Ascending aorta (tissue), 2 donors: ENCODE measurements at regions not wholly inside any gene's neighbourhood (a gene's known extent, or its start where the extent isn't known, plus 50 kb on each side); places are given as distances from the start of the nearest gene placed in this dataset.

ENCODE experiments used
- DNase-seq, 2 donors: peaks; one replicate each; pipeline ENCODE4 v3.0.0-alpha.2; 2019; ENCODE audit warnings: low spot score in 2 of 2
- H3K27ac ChIP-seq, 2 donors: fragments of 200-600 bp; sonication (generic); one replicate each; pipeline ENCODE4 v1.5.1; 2016 to 2017; ENCODE audit warnings: mild to moderate bottlenecking in 1 of 2
- H3K27me3 ChIP-seq: fragments of 200-600 bp; sonication (generic); one replicate; pipeline ENCODE4 v1.5.1; 2017
- H3K36me3 ChIP-seq, 2 donors: fragments of 200-600 bp; sonication (generic); one replicate each; pipeline ENCODE4 v1.5.1; 2016
- H3K4me1 ChIP-seq, 2 donors: fragments of 200-600 bp; sonication (generic); one replicate each; pipeline ENCODE4 v1.5.1; 2016 to 2017; ENCODE audit warnings: mild to moderate bottlenecking in 1 of 2
- H3K4me3 ChIP-seq, 2 donors: fragments of 200-600 bp; sonication (generic); one replicate each; pipeline ENCODE4 v1.5.1; 2016 to 2017; ENCODE audit warnings: mild to moderate bottlenecking in 1 of 2
- H3K9me3 ChIP-seq, 2 donors: fragments of 200-600 bp; sonication (generic); one replicate each; pipeline ENCODE4 v1.5.1; 2016
- CTCF ChIP-seq, 3 experiments: fragments of 200-600 bp in 2 of 3; fragments of 450-650 bp in 1 of 3; sonication (generic) in 2 of 3; IDR thresholded peaks; one replicate each; pipeline ENCODE4 v1.5.1; 2016 to 2019; ENCODE audit warnings: antibody characterized with exemption in 3 of 3, mild to moderate bottlenecking in 1 of 3, moderate library complexity in 1 of 3
- intact Hi-C: fragments of 100-400 bp; cut with DNase I; formaldehyde crosslinking; loops from one replicate; pipeline ENCODE4 v1.15.1; 2023

GRCh38 chr15:38814891-38815290 lies 250.3 kb upstream of the RASGRP1 start:
- Histone ChIP-seq H3K4me3 (no peak overlapping the region), H3K36me3 (no peaks in the 10 kb centered on the region), H3K27ac (no peak overlapping the region), H3K27me3 (no peaks in the 10 kb centered on the region), H3K9me3 (no peaks in the 10 kb centered on the region), H3K4me1 (no peaks in the 10 kb centered on the region)
- no peak for DNase-seq
- no peak for TF ChIP-seq CTCF (IDR thresholded peaks at IDR 0.05)
- intact Hi-C loops = loop anchor here (5.0 kb wide), 2 partner anchors 177 to 942 kb away; no protein-coding TSS in a partner anchor

GRCh38 chr15:38817427-38818156 lies 253.0 kb upstream of the RASGRP1 start:
- Histone ChIP-seq H3K4me3 (no peak overlapping the region), H3K4me1 (no peaks in the 10 kb centered on the region), H3K9me3 (no peaks in the 10 kb centered on the region), H3K27me3 (no peaks in the 10 kb centered on the region), H3K27ac (no peak overlapping the region), H3K36me3 (no peaks in the 10 kb centered on the region)
- intact Hi-C loops = loop anchor here (5.0 kb wide), 2 partner anchors 175 to 940 kb away; no protein-coding TSS in a partner anchor
- TF ChIP-seq CTCF (IDR thresholded peaks at IDR 0.05) = peak; percentile 94 to 96 (median 94)
- DNase-seq = peak; percentile 36 to 86

GRCh38 chr15:38818157-38818790 lies 253.7 kb upstream of the RASGRP1 start:
- intact Hi-C loops = loop anchor here (5.0 kb wide), 2 partner anchors 174 to 939 kb away; no protein-coding TSS in a partner anchor
- TF ChIP-seq CTCF (IDR thresholded peaks at IDR 0.05) = no peak
- no peaks in the 10 kb centered on the region for H3K27me3 ChIP-seq
- H3K4me1 ChIP-seq = no peaks in the 10 kb centered on the region
- no peak for DNase-seq
- H3K27ac ChIP-seq = no peak overlapping the region
- H3K9me3 ChIP-seq = no peaks in the 10 kb centered on the region
- H3K4me3 ChIP-seq = no peak overlapping the region
- H3K36me3 ChIP-seq = no peaks in the 10 kb centered on the region

GRCh38 chr15:38819387-38819950 lies 254.9 kb upstream of the RASGRP1 start:
- no peaks in the 10 kb centered on the region for H3K36me3 ChIP-seq
- DNase-seq = no peak
- TF ChIP-seq CTCF (IDR thresholded peaks at IDR 0.05) = no peak
- no peaks in the 10 kb centered on the region for H3K4me1 ChIP-seq
- no peaks in the 10 kb centered on the region for H3K9me3 ChIP-seq
- no peak overlapping the region for H3K4me3 ChIP-seq
- intact Hi-C loops = loop anchor here (5.0 kb wide), 2 partner anchors 173 to 938 kb away; no protein-coding TSS in a partner anchor
- no peaks in the 10 kb centered on the region for H3K27me3 ChIP-seq
- H3K27ac ChIP-seq = no peak overlapping the region

- intact Hi-C loops = no loop called here
- DNase-seq = no peak
- no peaks in the 10 kb centered on the region for H3K36me3 ChIP-seq
- no peaks in the 10 kb centered on the region for H3K4me1 ChIP-seq
- no peak overlapping the region for H3K4me3 ChIP-seq
- H3K27me3 ChIP-seq = no peaks in the 10 kb centered on the region
- no peak overlapping the region for H3K27ac ChIP-seq
- TF ChIP-seq CTCF (IDR thresholded peaks at IDR 0.05) = no peak
- no peaks in the 10 kb centered on the region for H3K9me3 ChIP-seq
Observed at GRCh38 chr15:38823263-38823662, 258.6 kb upstream of the RASGRP1 start.
